ENCODE measurements at regions not wholly inside any gene's neighbourhood (a gene's known extent, or its start where the extent isn't known, plus 50 kb on each side); places are given as distances from the start of the nearest gene placed in this dataset.
A peak's percentile ranks its signal among the peaks of the same experiment; 100 is the strongest.

GRCh38 chr13:81791641-81792040, 1450.7 kb upstream of the SPRY2 start:
- no peak for DNase-seq
- intact Hi-C loops (cut with DNase I) = no loop called here

GRCh38 chr13:81781471-81781870, 1440.5 kb upstream of the SPRY2 start:
- intact Hi-C loops (cut with DNase I) = no loop called here
- no peak for DNase-seq

GRCh38 chr13:81779876-81780275, 1439.0 kb upstream of the SPRY2 start:
- intact Hi-C loops (cut with DNase I) = no loop called here
- DNase-seq = peak in 2 of 10 donors; percentile 2 to 9

GRCh38 chr13:81778350-81778749, 1437.4 kb upstream of the SPRY2 start:
- intact Hi-C loops (cut with DNase I) = no loop called here
- no peak for DNase-seq

- intact Hi-C loops (cut with DNase I) = no loop called here
- DNase-seq = no peak
Measured at GRCh38 chr13:81773263-81773662, 1432.3 kb upstream of the SPRY2 start.

GRCh38 chr13:81771951-81772350, 1431.0 kb upstream of the SPRY2 start:
- intact Hi-C loops (cut with DNase I) = no loop called here
- DNase-seq = no peak

GRCh38 chr13:81770868-81771505, 1430.1 kb upstream of the SPRY2 start:
- intact Hi-C loops (cut with DNase I) = no loop called here
- no peak for DNase-seq

GRCh38 chr13:81762449-81762848, 1421.5 kb upstream of the SPRY2 start:
- intact Hi-C loops (cut with DNase I) = no loop called here
- DNase-seq = no peak

GRCh38 chr13:81760316-81760715, 1419.4 kb upstream of the SPRY2 start:
- no peak for DNase-seq
- intact Hi-C loops (cut with DNase I) = no loop called here

- intact Hi-C loops (cut with DNase I) = no loop called here
Measured at GRCh38 chr13:81757348-81757970, 1416.5 kb upstream of the SPRY2 start.

GRCh38 chr13:81745391-81745790, 1404.5 kb upstream of the SPRY2 start:
- intact Hi-C loops (cut with DNase I) = no loop called here
- peak in 3 of 10 donors; percentile 12 to 65 (median 62) for DNase-seq

More at GRCh38 chr13:81757348-81757970, 1416.5 kb upstream of the SPRY2 start:
- no peak for DNase-seq

GRCh38 chr13:81738364-81738763, 1397.4 kb upstream of the SPRY2 start:
- no peak for DNase-seq
- intact Hi-C loops (cut with DNase I) = no loop called here

GRCh38 chr13:81726037-81726726, 1385.3 kb upstream of the SPRY2 start:
- intact Hi-C loops (cut with DNase I) = no loop called here
- DNase-seq = peak in 2 of 10 donors; percentile 55 to 57

- intact Hi-C loops (cut with DNase I) = no loop called here
- peak in 1 of 10 donors; percentile 33 for DNase-seq
Measured at GRCh38 chr13:81722456-81722855, 1381.5 kb upstream of the SPRY2 start.

- intact Hi-C loops (cut with DNase I) = no loop called here
- no peak for DNase-seq
Measured at GRCh38 chr13:81721400-81721799, 1380.5 kb upstream of the SPRY2 start.

- no peak for DNase-seq
Measured at GRCh38 chr13:81714513-81714912, 1373.6 kb upstream of the SPRY2 start.

GRCh38 chr13:81713201-81713600, 1372.3 kb upstream of the SPRY2 start:
- DNase-seq = peak in 1 of 10 donors; percentile 55
- intact Hi-C loops (cut with DNase I) = no loop called here

More at GRCh38 chr13:81714513-81714912, 1373.6 kb upstream of the SPRY2 start:
- intact Hi-C loops (cut with DNase I) = no loop called here

GRCh38 chr13:81697826-81698225, 1356.9 kb upstream of the SPRY2 start:
- DNase-seq = no peak
- intact Hi-C loops (cut with DNase I) = no loop called here

GRCh38 chr13:81686877-81687276, 1346.0 kb upstream of the SPRY2 start:
- DNase-seq = no peak
- intact Hi-C loops (cut with DNase I) = no loop called here

GRCh38 chr13:81683521-81683920, 1342.6 kb upstream of the SPRY2 start:
- intact Hi-C loops (cut with DNase I) = no loop called here
- no peak for DNase-seq

- intact Hi-C loops (cut with DNase I) = no loop called here
- no peak for DNase-seq
Measured at GRCh38 chr13:81682081-81682630, 1341.2 kb upstream of the SPRY2 start.

All from posterior cingulate gyrus (tissue), 11 donors.